Mucosa of descending colon (tissue), 3 donors: ENCODE measurements at regions not wholly inside any gene's neighbourhood (a gene's known extent, or its start where the extent isn't known, plus 50 kb on each side); places are given as distances from the start of the nearest gene placed in this dataset.

Source experiments
- ATAC-seq: fragments of 200-7000 bp; cut with Tn5 transposase; one replicate; pipeline ENCODE4 v1.9.1; 2020; ENCODE audit warnings: mild to moderate bottlenecking, moderate library complexity
- DNase-seq, 3 donors: peaks; one replicate each; pipeline ENCODE4 v3.0.0-alpha.2; 2020
- H3K36me3 ChIP-seq: fragments of 200-600 bp; one replicate; pipeline ENCODE4 v1.8.0; 2021; ENCODE audit warnings: low read depth, mild to moderate bottlenecking
- H3K4me1 ChIP-seq: fragments of 200-600 bp; one replicate; pipeline ENCODE4 v1.8.0; 2021; ENCODE audit warnings: low read depth, mild to moderate bottlenecking
- H3K4me3 ChIP-seq: fragments of 200-600 bp; one replicate; pipeline ENCODE4 v1.8.0; 2021; ENCODE audit warnings: mild to moderate bottlenecking
- H3K9me3 ChIP-seq: fragments of 200-600 bp; one replicate; pipeline ENCODE4 v1.8.0; 2021; ENCODE audit warnings: mild to moderate bottlenecking
- CTCF ChIP-seq: fragments of 200-600 bp; IDR thresholded peaks from one replicate; pipeline ENCODE4 v1.8.0; 2022; ENCODE audit warnings: antibody characterized with exemption, mild to moderate bottlenecking
- intact Hi-C, 2 donors: fragments of 100-400 bp; cut with DNase I in 1 of 2; cut with micrococcal nuclease in 1 of 2; formaldehyde crosslinking; loops; one replicate each; pipeline versions ENCODE4 v1.11.0 to v1.11.1; 2022; cut with DNase I, micrococcal nuclease
- donor health status: DM: no; HTN: no; CAD: no; lungs with moderate emphysema.
- donor health status: DM: no; HTN: no; CAD: no.
- donor health status: DM: no; HTN: yes; CAD: no.

- ATAC-seq: no peak
- TF ChIP-seq CTCF: no peak
Observed at GRCh38 chr21:31395791-31396190, 51.7 kb upstream of the TIAM1 start.

GRCh38 chr21:31395268-31395667, 51.2 kb upstream of the TIAM1 start:
- no peaks in the 10 kb centered on the region for H3K36me3 ChIP-seq
- ATAC-seq (no peak), DNase-seq (no peak)
- intact Hi-C loops: no loop called here
- no peaks in the 10 kb centered on the region for H3K4me1 ChIP-seq
- no peak overlapping the region for H3K4me3 ChIP-seq
- no peaks in the 10 kb centered on the region for H3K9me3 ChIP-seq
- TF ChIP-seq CTCF: no peak

More at GRCh38 chr21:31395791-31396190, 51.7 kb upstream of the TIAM1 start:
- intact Hi-C loops: no loop called here
- Histone ChIP-seq H3K4me1 (no peaks in the 10 kb centered on the region), H3K36me3 (no peaks in the 10 kb centered on the region), H3K9me3 (no peaks in the 10 kb centered on the region), H3K4me3 (no peak overlapping the region)
- DNase-seq: no peak

- Histone ChIP-seq H3K4me3 (no peak overlapping the region), H3K4me1 (no peaks in the 10 kb centered on the region), H3K9me3 (no peaks in the 10 kb centered on the region), H3K36me3 (no peaks in the 10 kb centered on the region)
- no peak for ATAC-seq
- TF ChIP-seq CTCF: no peak
- DNase-seq: no peak
- intact Hi-C loops: no loop called here
Observed at GRCh38 chr21:31394309-31394708, 50.2 kb upstream of the TIAM1 start.
